ENCODE measurements at regions not wholly inside any gene's neighbourhood (a gene's known extent, or its start where the extent isn't known, plus 50 kb on each side); places are given as distances from the start of the nearest gene placed in this dataset.

DNA sequence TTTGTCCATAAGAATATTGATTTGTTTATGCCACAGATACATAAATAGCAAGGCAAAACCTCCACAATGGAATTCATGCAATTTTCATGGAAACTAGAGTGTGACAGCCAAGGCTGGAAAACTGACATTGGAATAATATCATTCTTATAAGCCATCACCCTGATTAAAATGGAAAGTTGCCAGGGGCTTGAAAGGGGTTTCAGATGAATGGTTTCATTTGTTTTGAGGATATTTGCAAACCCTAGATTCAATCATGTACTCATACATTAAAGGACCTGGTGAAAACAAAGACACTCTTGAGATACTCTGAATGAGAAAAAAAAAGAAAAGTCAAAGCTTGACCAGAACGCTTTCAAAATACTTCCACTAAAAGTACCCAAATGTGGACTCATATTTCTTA lies 205.7 kb downstream of the DIO2 start:
- Histone ChIP-seq H3K4me2 (ENCODE audit: low read length) (no peak overlapping the region), H3K9me2 (ENCODE audit: low read depth, low read length) (no peaks in the 10 kb centered on the region), H3F3A (ENCODE audit: insufficient read depth, low read length) (no peaks in the 10 kb centered on the region), H3K36me3 (ENCODE audit: insufficient read depth, low read length) (no peaks in the 10 kb centered on the region), H3K27me3 (ENCODE audit: insufficient read depth, low read length) (no peaks in the 10 kb centered on the region), H3K79me2 (ENCODE audit: insufficient read depth, low read length) (no peaks in the 10 kb centered on the region), H3K9me3 (ENCODE audit: low read length) (no peaks in the 10 kb centered on the region), H3K4me1 (ENCODE audit: insufficient read depth, low read length, severe bottlenecking) (no peaks in the 10 kb centered on the region), H3K4me3 (ENCODE audit: low read depth, low read length, poor library complexity, severe bottlenecking) (no peak overlapping the region), H3K9ac (ENCODE audit: low read length) (no peak overlapping the region), H3K27ac (ENCODE audit: low read depth, low read length, poor library complexity, severe bottlenecking) (no peak overlapping the region), H2AFZ (ENCODE audit: low read length) (no peak overlapping the region), H4K20me1 (ENCODE audit: insufficient read depth, low read length) (no peaks in the 10 kb centered on the region)
- TF ChIP-seq, protein P1, sequence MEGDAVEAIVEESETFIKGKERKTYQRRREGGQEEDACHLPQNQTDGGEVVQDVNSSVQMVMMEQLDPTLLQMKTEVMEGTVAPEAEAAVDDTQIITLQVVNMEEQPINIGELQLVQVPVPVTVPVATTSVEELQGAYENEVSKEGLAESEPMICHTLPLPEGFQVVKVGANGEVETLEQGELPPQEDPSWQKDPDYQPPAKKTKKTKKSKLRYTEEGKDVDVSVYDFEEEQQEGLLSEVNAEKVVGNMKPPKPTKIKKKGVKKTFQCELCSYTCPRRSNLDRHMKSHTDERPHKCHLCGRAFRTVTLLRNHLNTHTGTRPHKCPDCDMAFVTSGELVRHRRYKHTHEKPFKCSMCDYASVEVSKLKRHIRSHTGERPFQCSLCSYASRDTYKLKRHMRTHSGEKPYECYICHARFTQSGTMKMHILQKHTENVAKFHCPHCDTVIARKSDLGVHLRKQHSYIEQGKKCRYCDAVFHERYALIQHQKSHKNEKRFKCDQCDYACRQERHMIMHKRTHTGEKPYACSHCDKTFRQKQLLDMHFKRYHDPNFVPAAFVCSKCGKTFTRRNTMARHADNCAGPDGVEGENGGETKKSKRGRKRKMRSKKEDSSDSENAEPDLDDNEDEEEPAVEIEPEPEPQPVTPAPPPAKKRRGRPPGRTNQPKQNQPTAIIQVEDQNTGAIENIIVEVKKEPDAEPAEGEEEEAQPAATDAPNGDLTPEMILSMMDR (IDR thresholded peaks at IDR 0.05; ENCODE audit: low read length): no peak
- TF ChIP-seq EZH2 (IDR thresholded peaks at IDR 0.05; ENCODE audit: borderline replicate concordance, low read length): no peak

DNA sequence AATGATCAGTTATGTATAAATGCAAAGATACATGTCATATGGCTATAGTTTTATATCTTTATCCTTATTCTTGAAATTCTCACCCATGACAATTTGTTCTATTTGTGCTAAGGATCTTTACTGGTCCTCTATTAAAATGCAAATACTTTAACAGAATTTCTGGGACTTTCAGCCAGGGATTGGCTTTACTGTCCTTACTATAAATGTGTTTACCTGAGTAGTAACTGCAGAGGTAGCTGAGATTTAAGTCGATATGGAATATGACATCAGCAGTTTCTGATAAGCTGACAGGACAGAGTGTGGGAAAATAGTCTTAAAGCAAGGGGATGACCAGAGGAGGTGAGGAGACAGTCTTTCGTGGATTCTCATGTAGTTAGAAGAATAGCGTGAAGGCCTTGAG lies 206.4 kb downstream of the DIO2 start:
- Histone ChIP-seq H3K27ac (ENCODE audit: low read depth, low read length, poor library complexity, severe bottlenecking) (no peak overlapping the region), H3K4me3 (ENCODE audit: low read depth, low read length, poor library complexity, severe bottlenecking) (no peak overlapping the region), H4K20me1 (ENCODE audit: insufficient read depth, low read length) (no peaks in the 10 kb centered on the region), H3K4me2 (ENCODE audit: low read length) (no peak overlapping the region), H3F3A (ENCODE audit: insufficient read depth, low read length) (no peaks in the 10 kb centered on the region), H2AFZ (ENCODE audit: low read length) (no peak overlapping the region), H3K27me3 (ENCODE audit: insufficient read depth, low read length) (no peaks in the 10 kb centered on the region), H3K9me3 (ENCODE audit: low read length) (no peaks in the 10 kb centered on the region), H3K4me1 (ENCODE audit: insufficient read depth, low read length, severe bottlenecking) (no peaks in the 10 kb centered on the region), H3K9me2 (ENCODE audit: low read depth, low read length) (no peaks in the 10 kb centered on the region), H3K36me3 (ENCODE audit: insufficient read depth, low read length) (no peaks in the 10 kb centered on the region), H3K9ac (ENCODE audit: low read length) (no peak overlapping the region), H3K79me2 (ENCODE audit: insufficient read depth, low read length) (no peaks in the 10 kb centered on the region)
- TF ChIP-seq, protein P1 (IDR thresholded peaks at IDR 0.05; ENCODE audit: low read length): no peak
- no peak for TF ChIP-seq EZH2 (IDR thresholded peaks at IDR 0.05; ENCODE audit: borderline replicate concordance, low read length)

DNA sequence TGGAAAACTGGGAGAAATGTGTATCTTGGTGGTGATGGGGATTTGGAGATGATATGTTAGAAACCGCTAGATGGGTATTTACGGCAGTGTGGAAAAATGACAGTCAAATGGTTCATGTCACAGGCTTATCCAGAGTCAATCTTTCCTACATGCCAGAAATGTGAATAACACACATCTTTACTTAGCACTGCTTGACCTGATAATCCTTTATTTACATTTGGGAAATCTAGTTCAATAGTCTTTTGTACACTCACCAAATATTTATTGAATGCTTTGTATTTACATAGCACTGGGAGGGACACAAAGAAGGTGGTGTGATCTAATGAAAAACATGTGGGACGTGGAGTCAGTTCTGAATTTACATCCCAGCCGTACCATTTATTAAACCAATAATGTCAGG lies 208.2 kb downstream of the DIO2 start:
- H3K4me3 ChIP-seq (ENCODE audit: low read depth, low read length, poor library complexity, severe bottlenecking): no peak overlapping the region
- no peaks in the 10 kb centered on the region for H3F3A ChIP-seq (ENCODE audit: insufficient read depth, low read length)
- no peak overlapping the region for H3K9ac ChIP-seq (ENCODE audit: low read length)
- H2AFZ ChIP-seq (ENCODE audit: low read length): no peak overlapping the region
- no peak overlapping the region for H3K27ac ChIP-seq (ENCODE audit: low read depth, low read length, poor library complexity, severe bottlenecking)
- TF ChIP-seq, protein P1 (IDR thresholded peaks at IDR 0.05; ENCODE audit: low read length): no peak
- no peak for TF ChIP-seq EZH2 (IDR thresholded peaks at IDR 0.05; ENCODE audit: borderline replicate concordance, low read length)
- no peaks in the 10 kb centered on the region for H3K27me3 ChIP-seq (ENCODE audit: insufficient read depth, low read length)
- H3K36me3 ChIP-seq (ENCODE audit: insufficient read depth, low read length): no peaks in the 10 kb centered on the region
- no peaks in the 10 kb centered on the region for H4K20me1 ChIP-seq (ENCODE audit: insufficient read depth, low read length)
- H3K4me1 ChIP-seq (ENCODE audit: insufficient read depth, low read length, severe bottlenecking): no peaks in the 10 kb centered on the region
- H3K4me2 ChIP-seq (ENCODE audit: low read length): no peak overlapping the region
- no peaks in the 10 kb centered on the region for H3K9me3 ChIP-seq (ENCODE audit: low read length)
- no peaks in the 10 kb centered on the region for H3K79me2 ChIP-seq (ENCODE audit: insufficient read depth, low read length)
- no peaks in the 10 kb centered on the region for H3K9me2 ChIP-seq (ENCODE audit: low read depth, low read length)
